A549 (cell line): ENCODE measurements at regions not wholly inside any gene's neighbourhood (a gene's known extent, or its start where the extent isn't known, plus 50 kb on each side); places are given as distances from the start of the nearest gene placed in this dataset.

ENCODE experiments used
- BHLHE40 ChIP-seq: IDR thresholded peaks from 2 replicates; pipeline ENCODE4 v1.6.1; 2012; ENCODE audit warnings: low read depth, low read length, inconsistent platforms
- CHD2 ChIP-seq: fragments of 150-350 bp; IDR thresholded peaks from 2 replicates; pipeline ENCODE4 v1.6.1; 2014; ENCODE audit warnings: low read length; ENCODE audit not compliant: partially characterized antibody
- EP300 ChIP-seq, 2 experiments: fragments of >200 bp; sonication (Bioruptor Twin); formaldehyde crosslinking; IDR thresholded peaks; 2 replicates in 1 of 2; 3 replicates in 1 of 2; pipeline ENCODE4 v1.6.1; 2016 to 2017
- FOSL2 ChIP-seq, 2 experiments: fragments of 450-650 bp in 1 of 2; fragments of >200 bp in 1 of 2; sonication (Bioruptor Twin) in 1 of 2; formaldehyde crosslinking; IDR thresholded peaks; 2 replicates each; pipeline versions ENCODE4 v1.5.0 to v1.6.1; 2016 to 2020; ENCODE audit warnings: mild to moderate bottlenecking in 1 of 2, moderate library complexity in 1 of 2
- POLR2A ChIP-seq: IDR thresholded peaks from 2 replicates; pipeline ENCODE4 v1.6.1; 2012; ENCODE audit warnings: mild to moderate bottlenecking, low read length
- TF ChIP-seq, protein P1 (sequence below): fragments of >200 bp; sonication (Bioruptor Twin); formaldehyde crosslinking; IDR thresholded peaks from 3 replicates; pipeline ENCODE4 v1.5.1; 2016

DNA sequence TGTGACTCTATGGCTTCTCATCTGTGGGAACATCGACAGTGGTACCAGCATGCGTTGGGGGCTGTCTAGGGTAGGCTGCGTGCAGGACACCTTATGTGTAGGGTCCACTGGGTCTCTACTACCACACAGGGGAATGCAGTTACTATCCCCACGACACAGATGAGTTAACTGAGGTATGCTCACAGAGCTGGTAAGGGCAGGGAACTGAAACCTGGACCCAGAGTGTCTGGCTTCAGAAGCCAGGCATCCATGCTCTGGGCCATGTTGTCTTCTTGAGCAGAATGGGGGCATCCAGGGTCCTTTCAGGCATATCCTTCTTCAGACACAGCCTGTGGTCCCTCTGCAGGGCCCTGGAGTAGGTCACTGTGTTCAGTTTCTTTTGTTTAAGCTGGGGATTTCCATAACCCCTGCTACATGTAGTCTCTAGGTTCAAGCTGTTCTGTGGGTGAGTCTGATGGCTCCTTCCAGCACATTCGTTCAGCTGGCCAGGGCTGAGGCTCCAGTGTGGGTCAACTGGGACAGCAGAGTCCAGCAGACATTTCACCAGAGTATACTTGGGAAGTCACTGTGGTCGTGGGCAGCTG lies 148.8 kb downstream of the GADD45G start:
- TF ChIP-seq FOSL2 (IDR thresholded peaks at IDR 0.05) (no peak), FOSL2 (CRISPR knock-in tag; IDR thresholded peaks at IDR 0.05) (no peak), CHD2 (no peak), POLR2A (no peak), EP300 (IDR thresholded peaks at IDR 0.05) (no peak), BHLHE40 (no peak)
- TF ChIP-seq, protein P1, sequence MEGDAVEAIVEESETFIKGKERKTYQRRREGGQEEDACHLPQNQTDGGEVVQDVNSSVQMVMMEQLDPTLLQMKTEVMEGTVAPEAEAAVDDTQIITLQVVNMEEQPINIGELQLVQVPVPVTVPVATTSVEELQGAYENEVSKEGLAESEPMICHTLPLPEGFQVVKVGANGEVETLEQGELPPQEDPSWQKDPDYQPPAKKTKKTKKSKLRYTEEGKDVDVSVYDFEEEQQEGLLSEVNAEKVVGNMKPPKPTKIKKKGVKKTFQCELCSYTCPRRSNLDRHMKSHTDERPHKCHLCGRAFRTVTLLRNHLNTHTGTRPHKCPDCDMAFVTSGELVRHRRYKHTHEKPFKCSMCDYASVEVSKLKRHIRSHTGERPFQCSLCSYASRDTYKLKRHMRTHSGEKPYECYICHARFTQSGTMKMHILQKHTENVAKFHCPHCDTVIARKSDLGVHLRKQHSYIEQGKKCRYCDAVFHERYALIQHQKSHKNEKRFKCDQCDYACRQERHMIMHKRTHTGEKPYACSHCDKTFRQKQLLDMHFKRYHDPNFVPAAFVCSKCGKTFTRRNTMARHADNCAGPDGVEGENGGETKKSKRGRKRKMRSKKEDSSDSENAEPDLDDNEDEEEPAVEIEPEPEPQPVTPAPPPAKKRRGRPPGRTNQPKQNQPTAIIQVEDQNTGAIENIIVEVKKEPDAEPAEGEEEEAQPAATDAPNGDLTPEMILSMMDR: no peak
